HEK293 (cell line): ENCODE measurements at regions not wholly inside any gene's neighbourhood (a gene's known extent, or its start where the extent isn't known, plus 50 kb on each side); places are given as distances from the start of the nearest gene placed in this dataset.
A peak's percentile ranks its signal among the peaks of the same experiment; 100 is the strongest.

Source experiments
- CTCF ChIA-PET: fragments of 350-600 bp; formaldehyde crosslinking; extraction: SDS; loops from one replicate; lab custom pipeline; 2021; ENCODE audit warnings: antibody characterized with exemption; lab: Yijun Ruan, JAX
- POLR2A ChIA-PET: fragments of 300-600 bp; formaldehyde crosslinking; extraction: SDS; loops from one replicate; lab custom pipeline; 2020; ENCODE audit warnings: antibody characterized with exemption, inconsistent platforms; lab: Yijun Ruan, JAX
- H3K27ac ChIP-seq: fragments of 200-500 bp; sonication (Bioruptor generic); 2 replicates; pipeline ENCODE4 v1.5.1; 2014; ENCODE audit warnings: low read depth, low read length, control low read depth, inconsistent platforms; ENCODE audit errors: extremely low read depth
- H3K36me3 ChIP-seq, 2 experiments: fragments of 200-500 bp in 1 of 2; sonication (Bioruptor generic) in 1 of 2; 1 replicate in 1 of 2; 2 replicates in 1 of 2; pipeline ENCODE4 v1.5.1; 2014 to 2017; ENCODE audit warnings: inconsistent platforms in 2 of 2, low read length in 2 of 2; ENCODE audit not compliant: control insufficient read depth in 2 of 2, insufficient read depth in 1 of 2
- H3K4me1 ChIP-seq: fragments of 200-500 bp; sonication (Bioruptor generic); 2 replicates; pipeline ENCODE4 v1.5.1; 2014; ENCODE audit warnings: mild to moderate bottlenecking, low read length, inconsistent platforms; ENCODE audit not compliant: control insufficient read depth, insufficient read depth
- H3K4me3 ChIP-seq: 2 replicates; pipeline ENCODE4 v1.5.1; 2011; ENCODE audit warnings: low read depth, mild to moderate bottlenecking, control low read depth, low read length, moderate library complexity
- H3K9me3 ChIP-seq: fragments of 200-500 bp; sonication (Bioruptor generic); 2 replicates; pipeline ENCODE4 v1.5.1; 2014; ENCODE audit warnings: low read depth, low read length, inconsistent platforms; ENCODE audit not compliant: control insufficient read depth, insufficient read depth
- BCL6B ChIP-seq: fragments of 450-650 bp; formaldehyde crosslinking; IDR thresholded peaks from 2 replicates; pipeline ENCODE4 v1.5.1; 2017; ENCODE audit warnings: missing biosample characterization, missing genetic modification characterization
- FEZF1 ChIP-seq: fragments of 450-650 bp; formaldehyde crosslinking; IDR thresholded peaks from 2 replicates; pipeline ENCODE4 v1.5.1; 2016; ENCODE audit warnings: missing biosample characterization, missing genetic modification characterization
- GFI1B ChIP-seq: fragments of 450-650 bp; formaldehyde crosslinking; IDR thresholded peaks from 2 replicates; pipeline ENCODE4 v1.5.1; 2016; ENCODE audit warnings: missing biosample characterization, missing genetic modification characterization
- GLIS1 ChIP-seq: fragments of 450-650 bp; formaldehyde crosslinking; IDR thresholded peaks from 2 replicates; pipeline ENCODE4 v1.5.1; 2016; ENCODE audit warnings: missing biosample characterization, missing genetic modification characterization
- HIC1 ChIP-seq: fragments of 450-650 bp; formaldehyde crosslinking; IDR thresholded peaks from 2 replicates; pipeline ENCODE4 v1.5.1; 2016; ENCODE audit warnings: missing biosample characterization, missing genetic modification characterization
- IKZF3 ChIP-seq: fragments of 450-650 bp; IDR thresholded peaks from 2 replicates; pipeline ENCODE4 v1.5.0; 2018; ENCODE audit warnings: missing biosample characterization, mild to moderate bottlenecking, missing genetic modification characterization, moderate library complexity
- PRDM1 ChIP-seq: fragments of 450-650 bp; formaldehyde crosslinking; IDR thresholded peaks from 2 replicates; pipeline ENCODE4; 2016; ENCODE audit warnings: missing biosample characterization, missing genetic modification characterization
- PRDM6 ChIP-seq: fragments of 450-650 bp; formaldehyde crosslinking; IDR thresholded peaks from 2 replicates; pipeline ENCODE4 v1.5.1; 2017; ENCODE audit warnings: missing biosample characterization, missing genetic modification characterization
- SCRT1 ChIP-seq: fragments of 450-650 bp; formaldehyde crosslinking; IDR thresholded peaks from 2 replicates; pipeline ENCODE4 v1.5.1; 2016; ENCODE audit warnings: missing biosample characterization, missing genetic modification characterization, borderline replicate concordance
- ZBTB20 ChIP-seq: fragments of 450-650 bp; formaldehyde crosslinking; IDR thresholded peaks from 2 replicates; pipeline ENCODE4 v1.5.1; 2016; ENCODE audit warnings: missing biosample characterization, missing genetic modification characterization
- ZBTB48 ChIP-seq: fragments of 450-650 bp; formaldehyde crosslinking; IDR thresholded peaks from 2 replicates; pipeline ENCODE4 v1.5.1; 2016; ENCODE audit warnings: missing biosample characterization, missing genetic modification characterization
- ZIC2 ChIP-seq: fragments of 450-650 bp; formaldehyde crosslinking; IDR thresholded peaks from 2 replicates; pipeline ENCODE4 v1.5.1; 2016; ENCODE audit warnings: missing biosample characterization, missing genetic modification characterization
- ZNF10 ChIP-seq: fragments of 450-650 bp; formaldehyde crosslinking; IDR thresholded peaks from 2 replicates; pipeline ENCODE4 v1.5.1; 2017; ENCODE audit warnings: missing biosample characterization, missing genetic modification characterization
- ZNF121 ChIP-seq: fragments of 450-650 bp; formaldehyde crosslinking; IDR thresholded peaks from 2 replicates; pipeline ENCODE4 v1.5.1; 2016; ENCODE audit warnings: missing biosample characterization, missing genetic modification characterization
- ZNF140 ChIP-seq: fragments of 450-650 bp; formaldehyde crosslinking; IDR thresholded peaks from 2 replicates; pipeline ENCODE4 v1.5.1; 2016; ENCODE audit warnings: missing biosample characterization, missing genetic modification characterization
- ZNF146 ChIP-seq: fragments of 450-650 bp; formaldehyde crosslinking; IDR thresholded peaks from 2 replicates; pipeline ENCODE4 v1.5.1; 2016; ENCODE audit warnings: missing biosample characterization, missing genetic modification characterization
- ZNF366 ChIP-seq: fragments of 450-650 bp; formaldehyde crosslinking; conservative IDR thresholded peaks from 2 replicates; pipeline ENCODE4 v1.5.1; 2016; ENCODE audit warnings: missing biosample characterization, missing genetic modification characterization
- ZNF610 ChIP-seq: fragments of 450-650 bp; formaldehyde crosslinking; IDR thresholded peaks from 2 replicates; pipeline ENCODE4 v1.5.1; 2016; ENCODE audit warnings: missing biosample characterization, missing genetic modification characterization, borderline replicate concordance
- ZNF701 ChIP-seq: fragments of 450-650 bp; formaldehyde crosslinking; IDR thresholded peaks from 2 replicates; pipeline ENCODE4 v1.5.1; 2016; ENCODE audit warnings: missing biosample characterization, missing genetic modification characterization
- ZNF707 ChIP-seq: fragments of 450-650 bp; formaldehyde crosslinking; IDR thresholded peaks from 2 replicates; pipeline ENCODE4 v1.5.1; 2016; ENCODE audit warnings: missing biosample characterization, missing genetic modification characterization
- ZNF843 ChIP-seq: fragments of 450-650 bp; formaldehyde crosslinking; IDR thresholded peaks from 2 replicates; pipeline ENCODE4 v1.5.1; 2016; ENCODE audit warnings: missing biosample characterization, missing genetic modification characterization
- ZSCAN30 ChIP-seq: fragments of 450-650 bp; IDR thresholded peaks from 2 replicates; pipeline ENCODE4 v1.5.1; 2018; ENCODE audit warnings: missing biosample characterization, mild to moderate bottlenecking, missing genetic modification characterization, moderate library complexity

GRCh38 chr5:117095346-117096332, 521.0 kb upstream of the SEMA6A start (continued):
- TF ChIP-seq BCL6B (tag by site-specific recombination) (peak; percentile 78; the same call in 1 of the 2 replicates), ZNF610 (tag by site-specific recombination) (peak; percentile 50; the same call in 1 of the 2 replicates), ZBTB20 (tag by site-specific recombination) (peak; percentile 14; the same call in 1 of the 2 replicates), ZBTB48 (tag by site-specific recombination) (peak; percentile 58; the same call in 1 of the 2 replicates), ZNF701 (tag by site-specific recombination) (no peak), ZNF843 (tag by site-specific recombination) (peak; percentile 74), ZSCAN30 (tag by site-specific recombination) (peak; percentile 72; the same call in 1 of the 2 replicates), FEZF1 (tag by site-specific recombination) (peak; percentile 75), PRDM1 (tag by site-specific recombination) (0 out of 2 replicates have a peak, but pooled peaks have one; percentile 14), ZNF140 (tag by site-specific recombination) (no peak), HIC1 (0 out of 2 replicates have a peak, but pooled peaks have one; percentile 22), PRDM6 (tag by site-specific recombination) (peak; percentile 90), SCRT1 (no peak), GLIS1 (tag by site-specific recombination) (peak; percentile 51), ZIC2 (peak; percentile 80), ZNF121 (tag by site-specific recombination) (0 out of 2 replicates have a peak, but pooled peaks have one; percentile 10), ZNF366 (tag by site-specific recombination) (peak; percentile 51), IKZF3 (tag by site-specific recombination) (peak; percentile 72; the same call in 1 of the 2 replicates), ZNF707 (tag by site-specific recombination) (no peak)
- TF ChIP-seq, all 188 proteins: peak for 23

GRCh38 chr5:117094114-117094815, 519.6 kb upstream of the SEMA6A start:
- POLR2A ChIA-PET, result no interaction called here
- Histone ChIP-seq H3K36me3 (no peaks in the 10 kb centered on the region), H3K4me3 (no peak overlapping the region), H3K9me3 (no peaks in the 10 kb centered on the region), H3K4me1 (peaks cover 18% of the 10 kb centered on the region), H3K27ac (no peak overlapping the region)
- TF ChIP-seq GFI1B (tag by site-specific recombination) (no peak), ZNF10 (no peak), ZNF146 (0 out of 2 replicates have a peak, but pooled peaks have one; percentile 37)
- CTCF ChIA-PET, result no interaction called here
